ENCODE measurements at regions not wholly inside any gene's neighbourhood (a gene's known extent, or its start where the extent isn't known, plus 50 kb on each side); places are given as distances from the start of the nearest gene placed in this dataset.

DNA sequence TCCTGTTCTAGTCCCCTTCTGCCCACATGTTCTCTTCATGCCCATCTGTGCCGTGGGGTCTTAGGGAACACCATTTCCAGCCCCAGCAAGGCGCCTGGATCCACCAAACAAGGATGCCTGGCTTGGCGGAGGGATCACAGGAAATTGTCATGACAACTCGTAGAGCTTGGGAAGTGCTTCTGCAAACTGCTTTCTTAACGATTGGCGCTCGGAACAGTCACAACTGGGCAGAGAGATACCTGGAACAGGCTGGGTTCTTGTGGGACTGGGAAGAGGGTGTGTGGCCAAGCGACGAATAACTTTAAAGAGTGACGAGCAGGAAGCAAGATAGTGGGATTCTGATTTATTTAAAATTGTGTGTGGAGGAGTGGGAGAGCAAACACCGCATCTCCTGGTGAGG is 329.8 kb downstream of the RPS6KC1 start:
- no peak for TF ChIP-seq POLR2A (IDR thresholded peaks at IDR 0.05)
- TF ChIP-seq POLR2AphosphoS5 (IDR thresholded peaks at IDR 0.05), result no peak
- no peak for TF ChIP-seq EP300 (IDR thresholded peaks at IDR 0.05)
